Colonic mucosa (tissue), 4 donors: ENCODE measurements at regions not wholly inside any gene's neighbourhood (a gene's known extent, or its start where the extent isn't known, plus 50 kb on each side); places are given as distances from the start of the nearest gene placed in this dataset.

Experiments used
- DNase-seq: peaks from one replicate; pipeline ENCODE4 v3.0.0-alpha.2; 2020
- H3K27ac ChIP-seq: fragments of 200-600 bp; one replicate; pipeline ENCODE4 v1.8.0; 2021
- H3K27me3 ChIP-seq: fragments of 200-600 bp; one replicate; pipeline ENCODE4 v1.8.0; 2021
- H3K36me3 ChIP-seq: fragments of 200-600 bp; one replicate; pipeline ENCODE4 v1.8.0; 2021
- H3K4me1 ChIP-seq: fragments of 200-600 bp; one replicate; pipeline ENCODE4 v1.8.0; 2021; ENCODE audit warnings: mild to moderate bottlenecking
- H3K4me3 ChIP-seq: fragments of 200-600 bp; one replicate; pipeline ENCODE4 v1.8.0; 2021
- H3K9ac ChIP-seq, 2 donors: one replicate each; pipeline ENCODE4 v1.7.0; 2013; ENCODE audit warnings: control low read depth in 2 of 2, low read depth in 2 of 2, low read length in 2 of 2
- H3K9me3 ChIP-seq: fragments of 200-600 bp; one replicate; pipeline ENCODE4 v1.8.0; 2021
- CTCF ChIP-seq: fragments of 200-600 bp; IDR thresholded peaks from one replicate; pipeline ENCODE4 v1.8.0; 2022; ENCODE audit warnings: antibody characterized with exemption, mild to moderate bottlenecking
- intact Hi-C: fragments of 100-400 bp; cut with DNase I; formaldehyde crosslinking; loops from one replicate; pipeline ENCODE4 v1.14.1; 2022
- donor health status: healthy.
- donor health status: DM: no; HTN: no; CAD: no.
- donor health status: DM: no; HTN: no; CAD: no.

- no peaks in the 10 kb centered on the region for H3K9me3 ChIP-seq
- no peak for TF ChIP-seq CTCF
- H3K36me3 ChIP-seq: no peaks in the 10 kb centered on the region
- no peak overlapping the region for H3K9ac ChIP-seq
- H3K27me3 ChIP-seq: no peaks in the 10 kb centered on the region
- H3K27ac ChIP-seq: no peak overlapping the region
- DNase-seq: no peak
- H3K4me3 ChIP-seq: no peak overlapping the region
- no peaks in the 10 kb centered on the region for H3K4me1 ChIP-seq
- intact Hi-C loops: no loop called here
Observed at GRCh38 chr18:56307354-56308170, 330.8 kb downstream of the TXNL1 start.

- Histone ChIP-seq H3K4me3 (no peak overlapping the region), H3K9me3 (no peaks in the 10 kb centered on the region), H3K27ac (no peak overlapping the region), H3K36me3 (no peaks in the 10 kb centered on the region), H3K27me3 (no peaks in the 10 kb centered on the region), H3K4me1 (no peaks in the 10 kb centered on the region), H3K9ac (no peak overlapping the region)
- DNase-seq: no peak
- TF ChIP-seq CTCF: no peak
- intact Hi-C loops: no loop called here
Observed at GRCh38 chr18:56306797-56307196, 331.6 kb downstream of the TXNL1 start.

- Histone ChIP-seq H3K27me3 (no peaks in the 10 kb centered on the region), H3K36me3 (no peaks in the 10 kb centered on the region), H3K4me1 (no peaks in the 10 kb centered on the region), H3K9me3 (no peaks in the 10 kb centered on the region), H3K27ac (no peak overlapping the region), H3K4me3 (no peak overlapping the region), H3K9ac (no peak overlapping the region)
- no peak for TF ChIP-seq CTCF
- intact Hi-C loops: no loop called here
- no peak for DNase-seq
Observed at GRCh38 chr18:56305583-56305982, 332.8 kb downstream of the TXNL1 start.

- TF ChIP-seq CTCF: no peak
- DNase-seq: no peak
- H3K9me3 ChIP-seq: no peaks in the 10 kb centered on the region
- H3K4me1 ChIP-seq: no peaks in the 10 kb centered on the region
- H3K27me3 ChIP-seq: no peaks in the 10 kb centered on the region
- H3K27ac ChIP-seq: no peak overlapping the region
- H3K9ac ChIP-seq: no peak overlapping the region
- no peak overlapping the region for H3K4me3 ChIP-seq
- no peaks in the 10 kb centered on the region for H3K36me3 ChIP-seq
- intact Hi-C loops: no loop called here
Observed at GRCh38 chr18:56302156-56302555, 336.2 kb downstream of the TXNL1 start.

GRCh38 chr18:56299740-56300139 is 338.7 kb downstream of the TXNL1 start:
- DNase-seq: no peak
- no peaks in the 10 kb centered on the region for H3K27me3 ChIP-seq
- intact Hi-C loops: no loop called here
- no peak overlapping the region for H3K9ac ChIP-seq
- H3K36me3 ChIP-seq: no peaks in the 10 kb centered on the region
- H3K4me3 ChIP-seq: no peak overlapping the region
- TF ChIP-seq CTCF: no peak
- H3K4me1 ChIP-seq: no peaks in the 10 kb centered on the region
- H3K9me3 ChIP-seq: no peaks in the 10 kb centered on the region
- H3K27ac ChIP-seq: no peak overlapping the region
